ENCODE measurements at regions not wholly inside any gene's neighbourhood (a gene's known extent, or its start where the extent isn't known, plus 50 kb on each side); places are given as distances from the start of the nearest gene placed in this dataset.

DNA sequence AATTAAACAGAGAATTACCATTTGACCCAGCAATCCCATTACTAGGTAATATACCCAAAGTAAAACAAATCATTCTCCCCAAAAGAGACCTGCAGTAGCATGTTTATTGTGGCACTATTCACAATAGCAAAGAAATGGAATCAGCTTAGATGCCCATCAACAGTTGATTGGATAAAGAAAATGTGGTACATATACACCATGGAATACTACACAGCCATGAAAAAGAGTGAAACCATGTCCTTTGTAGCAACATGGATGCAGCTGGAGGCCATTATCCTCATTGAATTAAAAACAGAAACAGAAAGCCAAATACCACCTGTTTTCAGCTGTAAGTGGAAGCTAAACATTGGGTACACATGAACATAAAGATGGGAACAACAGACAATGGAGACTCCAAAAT is 1141.8 kb upstream of the AUTS2 start:
- TF ChIP-seq GTF2F1 (IDR thresholded peaks at IDR 0.05; ENCODE audit: borderline replicate concordance, low read depth, low read length): no peak
- TF ChIP-seq ZNF274 (IDR thresholded peaks at IDR 0.05; ENCODE audit: borderline replicate concordance, extremely low read depth, low read length): no peak
- no peak for TF ChIP-seq SRF (IDR thresholded peaks at IDR 0.05; ENCODE audit: low read depth, low read length)
- no peak for TF ChIP-seq KDM4A (IDR thresholded peaks at IDR 0.05; ENCODE audit: low read depth, low read length, severe bottlenecking)
- TF ChIP-seq CHD2 (IDR thresholded peaks at IDR 0.05; ENCODE audit: low read length): no peak
- TF ChIP-seq EGR1 (IDR thresholded peaks at IDR 0.05; ENCODE audit: borderline replicate concordance, low read depth, low read length): no peak
- TF ChIP-seq CBX5 (IDR thresholded peaks at IDR 0.05; ENCODE audit: low read depth, low read length): no peak
- TF ChIP-seq, protein P1, sequence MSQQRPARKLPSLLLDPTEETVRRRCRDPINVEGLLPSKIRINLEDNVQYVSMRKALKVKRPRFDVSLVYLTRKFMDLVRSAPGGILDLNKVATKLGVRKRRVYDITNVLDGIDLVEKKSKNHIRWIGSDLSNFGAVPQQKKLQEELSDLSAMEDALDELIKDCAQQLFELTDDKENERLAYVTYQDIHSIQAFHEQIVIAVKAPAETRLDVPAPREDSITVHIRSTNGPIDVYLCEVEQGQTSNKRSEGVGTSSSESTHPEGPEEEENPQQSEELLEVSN (IDR thresholded peaks at IDR 0.05): no peak
- no peak for TF ChIP-seq CEBPB (IDR thresholded peaks at IDR 0.05; ENCODE audit: low read depth, low read length)
- no peak overlapping the region for H2BK5ac ChIP-seq (ENCODE audit: low read depth, low read length)
- H4K91ac ChIP-seq (replicated peaks; ENCODE audit: insufficient read length, low read length): no peak overlapping the region
- no peaks in the 10 kb centered on the region; the same call in 1 of the 2 replicates for H3K79me1 ChIP-seq (ENCODE audit: low read depth, low read length)
- no peak overlapping the region for H3K9ac ChIP-seq (replicated peaks in 1 of 4; ENCODE audit: extremely low read depth in 1 of 4, low read depth in 3 of 4, low read length in 3 of 4)
- H3K4me2 ChIP-seq (ENCODE audit: insufficient read depth in 1 of 2, low read depth in 2 of 2, low read length in 2 of 2): no peak overlapping the region
- no peak overlapping the region for H3K27ac ChIP-seq (ENCODE audit: low read depth, low read length)
- no peaks in the 10 kb centered on the region for H3K4me1 ChIP-seq (replicated peaks in 1 of 4; ENCODE audit: control insufficient read depth in 3 of 4, insufficient read depth in 4 of 4, low read length in 3 of 4)
- H3K4me3 ChIP-seq (ENCODE audit: extremely low read depth in 1 of 4, insufficient read depth in 2 of 4, low read depth in 3 of 4, low read length in 4 of 4): no peak overlapping the region
- CTCF ChIA-PET (ENCODE audit: partially characterized antibody): interaction anchor here (1.0 kb wide), 1 partner anchor 33 kb away, joined by 3 read pairs; no protein-coding TSS in a partner anchor
- no peaks in the 10 kb centered on the region for H3K79me2 ChIP-seq (ENCODE audit: control insufficient read depth in 1 of 2, insufficient read depth in 2 of 2, low read length in 2 of 2)
- no peak overlapping the region for H2BK20ac ChIP-seq (ENCODE audit: low read length)
- H4K5ac ChIP-seq (ENCODE audit: insufficient read length, low read depth, low read length): no peak overlapping the region
- DNase-seq (ENCODE audit: low read depth in 1 of 2, low spot score in 2 of 2): no peak
- no peak overlapping the region for H2AFZ ChIP-seq (ENCODE audit: low read length)
- no peak overlapping the region for H3K23ac ChIP-seq (ENCODE audit: insufficient read length)
- no peak overlapping the region for H3K14ac ChIP-seq (ENCODE audit: insufficient read length)
- H3K36me3 ChIP-seq (ENCODE audit: control insufficient read depth in 2 of 4, insufficient read depth in 4 of 4, low read length in 3 of 4): no peaks in the 10 kb centered on the region
- no peak overlapping the region for H4K8ac ChIP-seq (ENCODE audit: extremely low read depth, insufficient read depth, low read length)
- H3K27me3 ChIP-seq (replicated peaks in 1 of 4; ENCODE audit: control insufficient read depth in 3 of 4, extremely low read depth in 1 of 4, insufficient read depth in 3 of 4, low read length in 3 of 4): no peaks in the 10 kb centered on the region
- H3K56ac ChIP-seq (replicated peaks; ENCODE audit: insufficient read length, low read depth, low read length): no peak overlapping the region
- no peaks in the 10 kb centered on the region for H3K9me3 ChIP-seq (ENCODE audit: insufficient read depth in 2 of 2, low read depth in 1 of 2, low read length in 1 of 2)
- H3K4ac ChIP-seq (replicated peaks; ENCODE audit: insufficient read length, low read depth, low read length): no peak overlapping the region
- no peaks in the 10 kb centered on the region for H3K23me2 ChIP-seq (ENCODE audit: low read depth, low read length)
- no peak overlapping the region for H3K18ac ChIP-seq (ENCODE audit: extremely low read depth, low read length)
- H2BK12ac ChIP-seq (ENCODE audit: low read depth, low read length): no peak overlapping the region
- FAIRE-seq: no peak
- POLR2A ChIA-PET (ENCODE audit: partially characterized antibody): no interaction called here
- H2BK120ac ChIP-seq (replicated peaks; ENCODE audit: low read depth, low read length): no peak overlapping the region
- H2AK5ac ChIP-seq (ENCODE audit: low read depth, low read length): no peak overlapping the region
- no peaks in the 10 kb centered on the region for H4K20me1 ChIP-seq (replicated peaks in 1 of 2; ENCODE audit: control insufficient read depth in 1 of 2, insufficient read depth in 2 of 2, low read length in 2 of 2)
- H2BK15ac ChIP-seq (ENCODE audit: low read length): no peak overlapping the region

Measured in H1 (cell line).